ENCODE measurements at regions not wholly inside any gene's neighbourhood (a gene's known extent, or its start where the extent isn't known, plus 50 kb on each side); places are given as distances from the start of the nearest gene placed in this dataset.
"Not testable (repeated sequence)": the region's sequence is repeated elsewhere in the genome, so short reads cannot be mapped to it uniquely, and the experiment has no call there.

DNA sequence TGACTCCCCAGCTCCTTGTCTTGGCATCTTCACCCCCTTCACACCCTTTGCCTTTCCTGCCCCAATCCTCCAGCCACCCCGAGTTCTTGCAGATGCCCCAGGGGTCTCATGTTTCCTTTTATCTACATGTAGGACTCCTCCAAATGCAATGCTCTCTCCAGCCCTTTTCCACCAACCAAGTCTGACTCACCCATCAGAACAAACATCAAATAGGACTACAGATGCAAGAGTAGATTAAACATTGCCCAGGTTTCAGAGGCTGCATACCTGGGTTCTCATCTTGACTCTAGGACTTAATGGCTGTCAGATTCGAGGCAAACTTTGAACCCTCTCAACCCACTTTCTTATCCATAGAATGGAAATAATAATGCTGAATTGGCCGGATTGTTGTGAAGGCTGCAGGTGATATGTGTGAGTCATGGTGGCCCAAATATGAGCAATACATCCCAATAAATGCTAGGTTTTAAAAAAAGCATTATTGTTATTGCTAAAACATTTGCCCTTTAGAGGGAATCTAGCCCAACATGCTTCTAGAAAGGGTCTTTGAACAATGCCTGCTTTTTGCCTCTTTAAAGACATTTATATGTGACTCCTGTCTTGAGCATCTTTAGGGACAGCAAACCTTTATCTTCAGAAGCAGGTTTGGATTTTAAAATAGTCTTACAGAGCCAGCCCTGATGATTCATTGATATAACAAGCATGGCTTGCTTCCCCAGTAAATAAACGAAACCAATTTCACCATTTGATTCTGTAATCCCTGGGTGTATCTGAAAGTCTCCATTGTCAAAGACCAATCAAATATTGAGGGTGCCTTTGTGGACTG lies 310.1 kb downstream of the FOXL1 start:
- DNase-seq (ENCODE audit: low read depth): no peak

DNA sequence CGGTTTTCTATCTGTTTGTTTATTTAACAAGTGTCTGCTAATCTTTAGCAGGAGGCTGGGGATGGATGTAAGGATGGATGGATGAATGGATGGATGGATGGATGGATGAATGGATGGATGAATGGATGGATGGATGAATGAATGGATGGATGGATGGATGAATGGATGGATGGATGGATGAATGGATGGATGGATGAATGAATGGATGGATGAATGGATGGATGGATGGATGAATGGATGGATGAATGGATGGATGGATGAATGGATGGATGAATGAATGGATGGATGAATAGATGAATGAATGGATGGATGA lies 310.7 kb downstream of the FOXL1 start:
- not testable (repeated sequence) for DNase-seq (ENCODE audit: low read depth)

DNA sequence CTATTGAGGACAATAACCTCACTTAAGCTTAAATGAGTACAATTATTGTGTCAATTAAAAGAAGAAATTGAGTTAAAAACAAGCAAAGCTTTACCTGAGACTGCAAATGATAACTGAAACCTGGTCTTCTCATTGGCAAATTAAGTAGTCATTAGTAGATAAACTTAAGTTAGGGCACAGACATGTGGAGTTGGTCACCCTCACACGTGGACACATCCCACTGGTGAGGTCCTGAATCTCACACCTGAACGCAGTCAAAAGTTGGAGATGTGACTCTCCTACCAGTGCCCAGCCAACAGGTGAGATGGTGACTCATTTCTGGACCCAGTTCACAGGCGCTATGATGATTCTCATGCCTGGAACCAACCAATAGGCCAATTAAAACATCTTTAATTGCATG lies 311.6 kb downstream of the FOXL1 start:
- no peak for DNase-seq (ENCODE audit: low read depth)

DNA sequence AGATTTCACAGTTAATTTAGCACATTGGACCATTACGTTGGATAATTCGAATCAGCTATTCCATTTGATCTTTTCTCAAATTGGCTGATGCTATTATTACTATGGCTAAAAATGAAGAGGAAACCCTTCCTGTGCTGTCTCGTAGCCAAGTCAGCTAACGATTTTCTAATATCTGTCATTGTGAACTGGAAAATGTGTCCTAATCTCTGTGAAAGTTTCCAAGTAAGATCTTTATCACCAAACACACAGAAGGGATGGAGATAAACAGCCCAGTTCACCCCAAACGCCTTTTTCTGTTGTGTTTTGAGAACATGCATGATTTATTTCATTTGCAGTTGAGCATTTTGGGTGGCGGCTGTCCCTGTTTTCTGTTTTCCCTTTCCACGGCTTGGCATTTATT lies 312.8 kb downstream of the FOXL1 start:
- no peak for DNase-seq (ENCODE audit: low read depth)

DNA sequence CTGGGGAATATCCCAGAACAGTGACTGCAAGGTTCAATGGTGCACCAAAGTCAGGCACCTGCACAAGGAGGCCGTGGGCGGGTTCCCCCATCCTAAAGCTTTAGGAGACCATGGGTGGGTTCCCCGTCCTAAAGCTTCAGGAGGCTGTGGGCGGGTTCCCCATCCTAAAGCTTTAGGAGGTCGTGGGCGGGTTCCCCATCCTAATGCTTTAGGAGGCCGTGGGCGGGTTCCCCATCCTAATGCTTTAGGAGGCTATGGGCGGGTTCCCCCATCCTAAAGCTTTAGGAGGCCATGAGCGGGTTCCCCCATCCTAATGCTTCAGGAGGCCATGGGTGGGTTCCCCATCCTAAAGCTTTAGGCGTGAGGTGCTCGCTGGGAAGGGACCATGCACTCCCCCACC lies 313.3 kb downstream of the FOXL1 start:
- DNase-seq (ENCODE audit: low read depth): no peak

DNA sequence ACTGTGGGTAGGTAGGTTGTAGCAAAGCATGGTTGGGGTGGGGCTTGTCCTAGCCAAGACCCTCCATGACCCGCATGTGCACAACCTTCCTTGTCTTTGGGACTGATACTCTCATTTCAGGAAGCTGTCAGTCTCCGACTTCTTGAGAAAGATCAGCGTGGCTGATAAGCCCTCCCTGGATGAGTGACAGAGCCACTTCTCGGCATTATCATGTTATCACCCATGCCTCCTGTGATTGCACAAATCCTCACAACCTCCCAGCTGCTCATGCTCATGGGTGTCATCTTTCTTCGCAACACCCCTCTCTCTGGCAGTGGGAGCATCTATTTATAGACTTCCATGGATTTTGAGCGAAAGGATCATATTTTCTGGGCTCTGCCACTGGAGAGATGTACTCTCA lies 314.2 kb downstream of the FOXL1 start:
- DNase-seq (ENCODE audit: low read depth): peak; percentile 63

DNA sequence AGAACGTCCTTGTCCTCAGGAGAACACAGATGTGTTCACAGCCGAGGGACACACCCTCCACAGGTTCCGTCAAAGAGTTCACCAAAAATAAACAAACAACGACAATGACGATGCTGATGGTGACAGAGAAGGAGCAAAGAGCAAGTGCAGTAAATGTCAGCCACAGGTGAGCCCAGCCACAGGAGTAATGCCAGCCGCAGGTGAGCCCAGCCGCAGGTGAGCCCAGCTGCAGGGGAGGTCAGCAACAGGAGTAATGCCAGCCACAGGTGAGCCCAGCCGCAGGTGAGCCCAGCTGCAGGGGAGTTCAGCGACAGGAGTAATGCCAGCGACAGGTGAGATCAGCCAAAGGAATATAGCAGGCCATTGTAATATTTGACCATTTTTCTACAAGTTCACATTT lies 315.2 kb downstream of the FOXL1 start:
- no peak for DNase-seq (ENCODE audit: low read depth)

DNA sequence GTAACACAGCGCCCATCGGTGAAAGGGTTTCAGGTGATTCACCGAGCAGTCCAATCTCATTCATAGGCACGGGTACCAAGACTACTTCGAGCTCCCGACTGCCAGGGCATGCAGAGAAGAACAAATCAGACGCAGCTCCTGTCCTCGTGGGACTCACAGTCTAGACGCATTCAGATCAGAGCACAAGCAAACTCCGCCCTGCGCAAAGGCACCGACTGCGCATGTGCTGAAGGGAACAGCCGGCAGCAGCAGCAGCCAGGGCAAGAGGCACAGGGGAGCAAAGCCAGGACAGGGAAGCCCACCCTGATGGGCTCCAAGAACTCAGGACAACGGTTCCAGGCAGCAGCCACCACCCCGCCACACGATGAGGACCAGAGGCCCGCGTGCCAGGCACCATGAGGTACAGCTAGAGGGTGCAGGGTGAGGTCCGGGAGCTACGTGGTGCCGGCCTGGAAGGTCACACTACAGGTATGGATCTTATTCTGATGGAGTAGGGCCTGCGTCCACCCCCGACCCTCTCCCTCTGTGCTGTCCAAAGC lies 315.7 kb downstream of the FOXL1 start:
- DNase-seq (ENCODE audit: low read depth): no peak

DNA sequence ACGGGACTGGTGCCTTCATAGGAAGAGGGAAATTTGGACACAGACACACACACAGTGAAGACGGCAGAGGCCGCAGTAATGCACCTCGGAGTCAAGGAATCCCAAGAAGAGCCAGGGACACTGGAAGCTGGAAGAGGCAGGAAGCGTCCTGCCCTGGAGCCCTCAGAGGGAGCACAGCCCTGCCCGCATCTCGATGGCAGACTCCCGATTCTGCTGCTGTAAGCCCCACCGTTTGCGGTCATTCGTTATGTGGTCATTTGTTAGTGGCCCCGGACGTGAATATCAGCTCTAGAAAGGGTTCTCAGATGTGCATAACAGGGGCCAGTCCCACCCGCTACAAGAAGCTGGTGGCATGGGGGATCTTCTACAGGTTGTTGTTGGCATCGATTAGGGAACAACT lies 316.6 kb downstream of the FOXL1 start:
- no peak for DNase-seq (ENCODE audit: low read depth)

DNA sequence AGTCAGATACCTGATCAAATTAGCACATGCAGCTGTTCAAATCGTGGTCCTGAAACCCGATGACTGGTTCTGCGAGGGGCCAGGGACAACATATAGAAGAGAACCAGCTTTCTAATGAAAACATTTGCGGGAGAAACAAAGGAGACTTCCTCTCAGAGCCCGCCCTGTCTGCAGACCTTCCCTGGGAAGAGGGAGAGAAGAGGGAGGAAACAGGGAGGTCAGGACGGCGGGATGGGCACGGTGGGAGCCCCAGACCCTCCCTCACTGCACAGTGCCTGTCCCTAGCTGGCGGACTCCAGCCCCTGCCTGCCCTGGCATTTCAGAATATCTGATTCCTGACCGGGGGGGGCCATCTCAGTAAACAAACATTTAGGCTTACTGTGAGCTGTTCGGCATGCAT lies 317.3 kb downstream of the FOXL1 start:
- no peak for DNase-seq (ENCODE audit: low read depth)

DNA sequence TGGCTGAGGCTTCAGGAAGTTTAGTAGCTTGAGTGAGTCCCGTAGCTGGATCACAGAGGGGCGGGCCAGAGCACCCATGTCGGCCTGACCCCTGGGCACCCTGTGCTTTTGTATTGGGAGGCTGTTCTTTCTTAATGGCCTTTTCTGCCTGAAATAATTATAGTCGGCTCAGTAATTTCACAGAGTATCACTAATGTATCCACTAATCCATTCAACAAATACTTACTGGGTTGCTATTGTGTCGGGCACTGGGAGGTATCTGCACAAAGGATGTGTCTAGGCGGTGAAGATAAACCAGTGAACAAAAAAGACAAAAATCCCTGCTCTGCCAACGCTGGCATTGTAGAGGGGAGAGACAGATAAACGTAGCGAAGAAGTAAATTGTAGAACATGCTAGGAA lies 318.6 kb downstream of the FOXL1 start:
- no peak for DNase-seq (ENCODE audit: low read depth)

DNA sequence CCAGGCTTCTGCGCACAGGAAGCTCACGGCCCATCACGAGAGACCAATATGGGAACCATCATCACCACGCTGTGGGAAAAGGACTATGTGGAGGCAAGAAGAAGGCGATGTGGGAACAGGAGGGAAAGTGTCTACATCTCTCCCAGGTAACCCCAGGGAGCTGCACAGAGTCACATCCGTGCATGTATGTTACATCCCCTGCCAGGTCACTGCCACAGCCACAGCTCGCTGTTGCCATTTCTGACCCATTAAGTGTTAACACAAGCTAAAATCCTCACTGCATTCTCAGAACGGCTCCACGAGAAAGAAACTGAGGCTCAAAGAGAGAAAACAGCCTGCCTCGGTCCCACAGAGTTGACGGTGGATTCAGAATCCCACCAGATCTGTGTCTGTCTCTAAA lies 319.1 kb downstream of the FOXL1 start:
- no peak for DNase-seq (ENCODE audit: low read depth)

DNA sequence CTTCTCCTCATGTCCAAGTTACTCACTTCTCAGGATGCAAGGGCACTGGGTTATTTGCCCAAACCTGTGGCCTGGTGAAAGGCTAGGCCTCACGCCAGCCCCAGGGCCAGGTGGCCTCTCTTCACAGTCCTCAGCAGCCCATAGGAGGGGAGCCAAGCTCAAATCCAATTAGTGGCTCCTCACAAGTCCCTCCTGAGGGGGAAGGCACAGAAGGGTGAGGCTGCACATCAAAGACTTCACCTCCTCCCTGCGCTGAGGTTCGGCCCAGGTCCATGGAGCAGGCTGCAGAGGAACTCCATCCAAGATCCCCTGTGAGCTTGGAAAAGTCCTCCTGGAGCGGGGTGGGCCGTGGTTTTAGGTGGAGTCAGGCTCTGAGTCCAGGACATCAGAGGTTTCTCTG lies 320.0 kb downstream of the FOXL1 start:
- DNase-seq (ENCODE audit: low read depth): no peak

DNA sequence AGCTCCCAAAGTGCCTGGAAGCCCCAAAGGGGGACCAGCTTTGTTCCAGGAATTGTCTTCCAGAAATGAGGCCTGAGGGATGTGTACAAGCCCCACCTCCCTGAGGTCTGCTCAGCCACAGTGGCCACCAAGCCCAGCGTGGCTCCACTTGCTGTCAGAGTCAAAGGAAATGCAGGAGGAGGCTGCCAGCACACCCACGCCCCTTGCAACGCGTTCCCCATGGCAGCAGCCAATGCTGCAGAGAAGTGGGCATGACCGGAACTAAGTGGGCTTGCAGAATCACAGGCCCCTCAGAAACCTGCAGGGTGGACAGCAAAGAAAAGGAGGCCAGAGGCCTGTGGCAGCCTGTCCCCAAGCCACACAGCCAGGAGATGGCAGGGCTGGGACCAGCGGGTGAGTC lies 320.8 kb downstream of the FOXL1 start:
- DNase-seq (ENCODE audit: low read depth): no peak

DNA sequence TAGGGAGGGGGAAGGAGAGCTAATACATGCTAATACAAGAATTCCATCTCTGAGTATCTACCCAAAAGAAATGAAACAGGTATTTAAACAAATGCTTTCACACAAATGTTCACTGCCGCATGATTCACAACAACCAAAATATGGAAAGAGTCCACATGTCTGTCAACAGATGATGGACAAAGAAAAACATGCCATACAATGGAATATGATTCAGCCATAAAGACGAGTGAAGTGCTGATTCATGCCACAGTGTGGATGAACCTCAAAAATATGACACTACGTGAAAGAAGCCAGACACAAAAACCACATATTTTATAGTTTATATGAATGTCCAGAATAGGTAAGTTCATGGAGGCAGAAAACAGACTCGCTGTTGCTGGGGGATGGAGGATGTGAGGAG lies 321.4 kb downstream of the FOXL1 start:
- peak; percentile 85 for DNase-seq (ENCODE audit: low read depth)

DNA sequence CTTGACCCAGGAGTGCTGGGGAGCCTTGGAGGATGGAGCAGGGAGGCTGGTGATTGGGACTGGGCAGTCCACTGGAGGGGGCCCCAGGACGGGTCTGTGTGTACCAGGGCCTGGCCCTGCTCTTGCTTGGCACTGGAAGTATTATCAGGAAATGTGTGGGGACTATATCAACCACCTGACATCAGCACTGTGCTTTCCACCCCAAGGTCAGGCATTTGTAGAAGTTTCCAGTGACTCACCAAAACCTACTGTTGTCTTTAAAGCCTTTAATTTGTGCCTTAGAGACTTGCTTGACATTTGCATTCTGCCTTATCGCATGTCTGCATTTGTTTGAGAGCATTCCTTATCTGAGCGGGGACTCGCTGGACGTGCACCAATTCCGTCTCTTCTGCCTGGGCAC lies 323.1 kb downstream of the FOXL1 start:
- peak; percentile 78 for DNase-seq (ENCODE audit: low read depth)

DNA sequence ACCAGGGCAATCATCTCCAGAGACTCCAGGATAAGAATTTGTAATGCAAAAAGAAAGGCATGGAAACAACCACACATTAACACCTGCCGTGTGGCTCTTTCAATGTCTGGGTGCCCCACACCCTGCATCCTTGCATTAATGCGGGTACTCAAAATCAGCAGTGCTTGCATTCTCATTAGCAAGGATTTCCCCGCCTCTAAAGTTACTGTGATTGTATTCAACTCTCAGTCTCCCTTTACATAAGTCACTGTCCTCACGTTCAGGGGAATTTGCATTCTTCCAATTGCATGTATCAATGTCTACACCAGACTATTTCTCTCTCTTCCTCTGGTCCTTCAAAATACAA lies 324.3 kb downstream of the FOXL1 start:
- DNase-seq (ENCODE audit: low read depth): no peak

DNA sequence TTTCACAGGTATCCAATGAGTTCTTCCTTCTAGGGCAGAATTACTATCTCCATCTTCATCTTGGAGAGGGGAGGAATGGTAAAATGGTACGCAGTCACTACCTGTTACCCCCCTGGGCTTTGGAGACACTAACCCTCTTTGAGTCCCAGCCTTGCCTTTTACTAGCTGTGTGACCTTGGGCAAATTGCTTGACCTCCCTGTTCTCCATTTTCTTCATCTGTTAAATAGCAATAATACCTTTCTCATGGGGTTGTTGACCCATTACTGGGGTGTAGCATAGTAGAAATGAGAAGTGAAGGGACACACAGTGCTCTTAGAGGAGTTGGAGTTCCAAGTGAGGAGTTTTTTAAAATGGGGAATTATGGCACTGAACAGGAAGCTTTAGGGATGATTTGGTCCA lies 324.7 kb downstream of the FOXL1 start:
- DNase-seq (ENCODE audit: low read depth): no peak

DNA sequence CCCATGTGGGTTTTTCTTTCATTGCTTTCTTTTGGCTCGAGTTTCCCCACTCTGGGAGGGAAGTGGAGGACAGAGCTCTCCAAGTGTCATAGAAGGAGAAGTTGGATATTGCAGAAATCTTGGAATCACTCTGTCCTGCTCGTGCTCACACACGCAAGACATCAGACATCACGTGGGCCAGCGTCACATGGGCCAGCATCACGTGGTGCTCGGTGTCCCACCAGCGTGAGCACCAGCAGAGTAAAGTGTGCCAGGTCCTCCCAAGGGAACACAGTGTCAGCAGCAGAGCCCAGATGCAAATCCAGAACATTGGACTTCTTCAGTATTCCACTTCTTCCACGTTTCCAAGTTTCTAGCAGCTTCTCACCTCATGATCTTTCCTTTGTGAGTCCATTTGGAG lies 327.0 kb downstream of the FOXL1 start:
- DNase-seq (ENCODE audit: low read depth): no peak

DNA sequence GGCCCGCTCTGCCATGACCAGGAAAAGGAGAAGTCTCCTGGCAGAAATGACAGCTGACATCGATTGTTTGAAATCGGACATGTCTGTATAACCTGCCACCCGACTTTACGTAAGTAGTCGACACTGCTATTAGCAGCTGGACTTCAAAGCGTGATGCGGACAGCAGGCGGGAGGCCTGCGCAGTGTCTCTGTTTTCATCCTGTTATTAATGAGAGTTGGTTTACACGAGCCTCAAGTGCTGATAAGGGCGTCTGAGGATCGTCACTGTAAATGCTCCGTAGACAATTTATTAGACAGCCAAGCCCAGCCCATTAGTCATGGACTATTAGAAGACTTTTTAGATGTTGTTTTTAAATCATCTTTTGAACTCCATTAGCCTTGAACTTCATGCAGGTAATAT lies 328.3 kb downstream of the FOXL1 start:
- DNase-seq (ENCODE audit: low read depth): peak; percentile 93

DNA sequence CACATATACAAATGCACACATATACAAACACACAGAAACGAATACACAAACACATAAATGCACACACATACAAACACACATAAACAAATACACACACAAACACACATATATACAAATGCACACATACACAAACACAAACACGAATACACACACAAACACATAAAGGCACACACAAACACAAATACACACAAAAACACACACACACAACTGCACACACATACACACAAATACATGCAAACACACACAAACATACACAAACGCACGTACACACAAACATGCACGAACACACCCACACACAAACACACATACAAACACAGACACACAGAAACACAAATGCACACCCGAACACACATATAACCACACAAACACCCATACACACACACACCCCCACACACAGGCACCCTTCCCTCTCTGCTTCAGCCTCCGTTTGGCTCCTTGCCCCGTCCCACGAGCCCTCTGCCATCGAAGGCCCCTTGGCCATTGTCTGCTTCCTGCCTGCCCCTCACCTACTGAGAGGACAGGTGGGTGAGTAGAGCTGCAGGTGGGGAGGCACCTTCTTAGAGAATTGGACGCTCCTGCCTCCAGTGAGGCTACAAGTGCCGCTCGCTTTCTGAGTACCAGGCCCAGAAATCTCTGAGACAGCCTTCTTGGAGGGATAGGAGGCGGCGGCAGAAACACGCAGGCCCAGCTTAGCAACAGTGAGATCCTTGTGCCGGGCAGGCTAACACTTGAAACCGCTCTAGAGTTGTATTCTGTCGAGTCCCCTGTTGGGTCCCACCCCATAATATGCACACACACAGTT lies 331.2 kb downstream of the FOXL1 start:
- DNase-seq (ENCODE audit: low read depth): no peak

DNA sequence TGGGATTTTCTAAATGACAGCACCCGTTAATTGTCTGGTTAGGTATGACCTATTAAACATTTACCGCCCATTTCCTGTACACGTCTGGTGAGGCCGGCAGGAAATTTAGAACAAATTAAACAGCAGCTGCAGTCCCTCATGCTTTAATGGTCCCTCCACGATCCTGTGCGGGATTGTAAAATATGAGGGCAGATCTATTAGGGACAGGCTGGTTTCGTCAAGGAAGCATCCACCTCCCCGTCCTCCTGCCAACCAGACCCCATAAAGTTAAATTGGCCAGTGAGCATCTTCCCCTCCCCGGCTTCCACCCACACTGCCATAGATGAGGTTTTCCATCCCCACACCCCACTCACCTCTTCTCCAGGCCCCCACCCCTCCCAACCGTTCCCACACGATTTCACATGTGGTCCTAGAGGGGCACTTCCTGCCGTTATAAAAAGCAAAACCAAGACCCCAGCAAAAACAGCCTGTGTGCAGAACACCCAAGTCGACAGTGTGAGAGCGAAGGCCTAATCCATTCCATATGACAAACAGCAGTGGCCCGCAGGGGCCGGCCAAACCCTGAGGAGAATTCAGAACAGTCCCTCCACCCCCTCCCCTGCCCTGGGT lies 331.9 kb downstream of the FOXL1 start:
- no peak for DNase-seq (ENCODE audit: low read depth)

DNA sequence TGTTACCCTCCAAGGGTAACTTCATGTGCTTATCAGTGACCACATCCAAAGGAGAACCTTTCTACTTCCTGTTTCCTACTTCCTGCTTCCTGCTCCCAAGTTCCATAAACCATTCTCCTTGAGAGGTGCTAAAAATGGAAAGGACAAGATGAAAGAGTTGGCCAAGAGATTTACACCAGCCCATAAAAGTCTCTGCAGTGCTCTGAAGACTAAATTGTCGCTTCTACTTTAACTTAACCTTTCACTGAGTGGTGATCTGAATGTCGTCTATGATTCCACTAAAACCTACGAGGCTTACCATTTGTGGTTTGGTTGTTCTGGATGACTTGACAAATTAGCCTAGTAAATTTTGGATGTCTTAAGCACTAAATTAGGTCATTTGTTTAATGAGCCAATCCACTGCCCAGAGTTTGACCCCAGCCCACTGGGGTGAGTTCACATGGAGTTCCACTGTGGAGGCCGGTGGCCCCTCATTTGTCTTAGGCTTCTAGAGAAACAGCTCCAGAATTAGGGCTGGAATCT lies 333.1 kb downstream of the FOXL1 start:
- DNase-seq (ENCODE audit: low read depth): no peak
